Mesothelial cell of epicardium (in vitro differentiated cells): ENCODE measurements at regions not wholly inside any gene's neighbourhood (a gene's known extent, or its start where the extent isn't known, plus 50 kb on each side); places are given as distances from the start of the nearest gene placed in this dataset.

ENCODE experiments used
- DNase-seq, 2 experiments: peaks; one replicate each; pipeline ENCODE4 v3.0.0; 2021; ENCODE audit warnings: low spot score in 2 of 2; ENCODE audit not compliant: unreplicated experiment in 2 of 2
- H3K27ac Mint-ChIP-seq: 2 replicates; pipeline ENCODE4 v1.8.0; 2021; ENCODE audit warnings: mixed read lengths
- H3K27me3 Mint-ChIP-seq: 2 replicates; pipeline ENCODE4 v1.8.0; 2021; ENCODE audit warnings: low read depth, mixed read lengths
- H3K36me3 Mint-ChIP-seq: 2 replicates; pipeline ENCODE4 v1.8.0; 2021; ENCODE audit warnings: mixed read lengths
- H3K4me1 Mint-ChIP-seq: 2 replicates; pipeline ENCODE4 v1.8.0; 2021; ENCODE audit warnings: mixed read lengths
- H3K4me3 Mint-ChIP-seq: 2 replicates; pipeline ENCODE4 v1.8.0; 2021; ENCODE audit warnings: mild to moderate bottlenecking, moderate library complexity, mixed read lengths
- H3K9me3 Mint-ChIP-seq: 2 replicates; pipeline ENCODE4 v1.8.0; 2021; ENCODE audit warnings: mixed read lengths
- TF ChIP-seq, protein P1 (sequence below): fragments of 200-600 bp; sonication (generic); IDR thresholded peaks from one replicate; pipeline ENCODE4 v1.5.0; 2021; ENCODE audit warnings: antibody characterized with exemption; ENCODE audit not compliant: unreplicated experiment

DNA sequence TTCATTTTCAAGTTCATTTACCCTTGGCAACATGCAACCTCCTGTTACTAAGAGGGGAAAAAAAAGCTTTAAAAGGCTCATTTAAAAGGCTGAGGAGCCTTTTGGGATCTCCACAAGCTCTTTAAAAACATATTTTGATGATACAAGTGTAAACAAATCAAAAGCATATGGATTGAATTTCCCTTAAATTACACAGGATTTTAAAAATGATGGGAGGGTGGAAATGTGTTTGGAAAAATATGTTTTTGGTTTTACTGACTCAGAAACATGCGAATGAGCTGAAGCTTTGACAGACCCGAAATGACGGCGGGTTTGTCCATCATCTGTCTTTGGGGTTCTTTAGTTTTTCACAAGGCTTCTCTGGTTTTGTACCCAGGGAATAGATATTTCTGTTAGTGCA is 180.6 kb upstream of the CCDC68 start:
- no peaks in the 10 kb centered on the region for H3K4me1 Mint-ChIP-seq
- no peaks in the 10 kb centered on the region for H3K9me3 Mint-ChIP-seq
- H3K4me3 Mint-ChIP-seq: no peak overlapping the region
- no peak overlapping the region for H3K27ac Mint-ChIP-seq
- no peaks in the 10 kb centered on the region for H3K36me3 Mint-ChIP-seq
- no peak for DNase-seq
- peaks cover 3% of the 10 kb centered on the region for H3K27me3 Mint-ChIP-seq
- TF ChIP-seq, protein P1, sequence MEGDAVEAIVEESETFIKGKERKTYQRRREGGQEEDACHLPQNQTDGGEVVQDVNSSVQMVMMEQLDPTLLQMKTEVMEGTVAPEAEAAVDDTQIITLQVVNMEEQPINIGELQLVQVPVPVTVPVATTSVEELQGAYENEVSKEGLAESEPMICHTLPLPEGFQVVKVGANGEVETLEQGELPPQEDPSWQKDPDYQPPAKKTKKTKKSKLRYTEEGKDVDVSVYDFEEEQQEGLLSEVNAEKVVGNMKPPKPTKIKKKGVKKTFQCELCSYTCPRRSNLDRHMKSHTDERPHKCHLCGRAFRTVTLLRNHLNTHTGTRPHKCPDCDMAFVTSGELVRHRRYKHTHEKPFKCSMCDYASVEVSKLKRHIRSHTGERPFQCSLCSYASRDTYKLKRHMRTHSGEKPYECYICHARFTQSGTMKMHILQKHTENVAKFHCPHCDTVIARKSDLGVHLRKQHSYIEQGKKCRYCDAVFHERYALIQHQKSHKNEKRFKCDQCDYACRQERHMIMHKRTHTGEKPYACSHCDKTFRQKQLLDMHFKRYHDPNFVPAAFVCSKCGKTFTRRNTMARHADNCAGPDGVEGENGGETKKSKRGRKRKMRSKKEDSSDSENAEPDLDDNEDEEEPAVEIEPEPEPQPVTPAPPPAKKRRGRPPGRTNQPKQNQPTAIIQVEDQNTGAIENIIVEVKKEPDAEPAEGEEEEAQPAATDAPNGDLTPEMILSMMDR: no peak

DNA sequence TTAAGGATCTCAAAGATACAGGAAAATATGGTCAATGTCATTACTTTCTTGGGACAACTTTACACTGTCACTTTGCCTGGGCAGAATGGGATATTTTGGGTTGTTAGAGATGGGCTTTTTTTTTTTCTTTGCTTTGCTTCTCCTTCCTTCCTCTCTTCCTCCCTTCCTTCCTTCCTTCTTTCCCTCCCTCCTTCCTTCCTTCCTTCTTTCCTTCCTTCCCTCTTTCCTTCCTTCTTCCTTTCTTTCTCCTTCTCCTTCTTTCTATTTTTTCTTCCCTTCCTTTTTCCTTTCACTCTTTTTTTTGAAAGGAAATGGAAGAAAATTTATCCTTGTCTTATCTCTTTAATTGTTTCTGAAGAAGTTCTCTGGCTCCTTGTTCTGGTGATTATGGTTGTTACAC is 180.0 kb upstream of the CCDC68 start:
- Mint-ChIP-seq H3K9me3 (no peaks in the 10 kb centered on the region), H3K4me3 (no peak overlapping the region), H3K36me3 (no peaks in the 10 kb centered on the region), H3K27me3 (peaks cover 3% of the 10 kb centered on the region), H3K4me1 (no peaks in the 10 kb centered on the region), H3K27ac (no peak overlapping the region)
- DNase-seq: no peak
- TF ChIP-seq, protein P1: no peak

DNA sequence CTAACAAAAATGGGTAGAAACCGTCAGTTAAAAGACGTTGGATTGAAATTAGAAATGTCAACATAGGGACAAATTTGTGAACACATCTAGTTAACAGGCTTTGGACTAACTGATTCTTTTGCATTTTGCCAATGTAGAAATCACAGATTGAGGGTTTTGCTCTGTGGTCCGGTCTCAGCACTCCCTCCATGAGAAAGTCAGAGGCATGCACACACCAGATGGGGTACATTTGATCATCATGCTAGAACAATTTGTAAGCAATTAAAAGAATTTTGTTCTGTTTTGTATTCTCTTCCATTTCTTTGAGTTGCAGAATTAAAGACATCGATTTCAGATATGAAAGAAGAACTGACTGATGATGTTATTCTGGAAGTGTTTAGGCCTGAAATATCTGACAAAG is 179.1 kb upstream of the CCDC68 start:
- TF ChIP-seq, protein P1: no peak
- Mint-ChIP-seq H3K4me1 (no peaks in the 10 kb centered on the region), H3K4me3 (no peak overlapping the region), H3K36me3 (no peaks in the 10 kb centered on the region), H3K27me3 (peaks cover 3% of the 10 kb centered on the region), H3K27ac (no peak overlapping the region), H3K9me3 (no peaks in the 10 kb centered on the region)
- DNase-seq: no peak

DNA sequence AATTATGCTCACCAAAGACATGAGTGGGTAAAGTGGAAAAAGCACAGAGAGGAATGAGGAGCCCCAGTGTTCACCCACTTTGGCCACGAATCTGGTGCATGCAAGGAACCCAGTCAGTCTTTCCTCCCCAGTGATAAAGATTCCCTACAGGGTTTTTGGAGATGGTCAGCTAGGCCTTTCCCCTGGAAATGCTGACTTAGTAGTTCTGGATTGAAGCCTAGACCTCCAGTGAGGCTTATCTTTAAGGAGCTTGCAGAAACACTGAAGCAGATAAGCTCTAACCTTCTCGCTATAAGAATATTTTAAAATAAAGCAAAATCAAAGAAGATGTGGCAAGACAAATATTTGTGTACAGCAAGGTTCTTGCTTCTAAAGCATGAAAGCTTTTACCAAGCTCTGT is 178.3 kb upstream of the CCDC68 start:
- Mint-ChIP-seq H3K4me1 (no peaks in the 10 kb centered on the region), H3K27ac (no peak overlapping the region), H3K27me3 (peaks cover 3% of the 10 kb centered on the region), H3K9me3 (no peaks in the 10 kb centered on the region), H3K4me3 (no peak overlapping the region), H3K36me3 (no peaks in the 10 kb centered on the region)
- TF ChIP-seq, protein P1: no peak
- no peak for DNase-seq

DNA sequence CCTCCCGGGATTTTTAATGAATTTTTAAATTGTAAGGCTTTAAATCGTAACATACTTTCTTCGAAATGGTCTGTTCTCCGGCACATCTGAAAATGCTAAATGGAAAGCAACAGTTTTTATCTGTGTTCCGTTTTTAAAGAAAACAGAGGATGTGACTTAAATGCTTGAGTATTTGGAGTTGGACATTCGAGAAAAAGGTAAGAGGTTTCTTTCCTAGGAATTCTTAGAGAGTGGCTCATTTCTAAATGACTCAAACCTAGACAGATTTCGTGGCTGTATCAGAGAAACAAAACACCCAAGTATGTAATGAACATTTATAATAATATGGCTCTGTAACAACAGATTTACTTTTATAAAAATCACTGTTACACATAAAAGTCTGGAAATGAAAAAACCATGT is 177.6 kb upstream of the CCDC68 start:
- Mint-ChIP-seq H3K27ac (no peak overlapping the region), H3K4me1 (no peaks in the 10 kb centered on the region), H3K36me3 (no peaks in the 10 kb centered on the region), H3K4me3 (no peak overlapping the region), H3K9me3 (no peaks in the 10 kb centered on the region), H3K27me3 (peaks cover 3% of the 10 kb centered on the region)
- DNase-seq: no peak
- TF ChIP-seq, protein P1: no peak

DNA sequence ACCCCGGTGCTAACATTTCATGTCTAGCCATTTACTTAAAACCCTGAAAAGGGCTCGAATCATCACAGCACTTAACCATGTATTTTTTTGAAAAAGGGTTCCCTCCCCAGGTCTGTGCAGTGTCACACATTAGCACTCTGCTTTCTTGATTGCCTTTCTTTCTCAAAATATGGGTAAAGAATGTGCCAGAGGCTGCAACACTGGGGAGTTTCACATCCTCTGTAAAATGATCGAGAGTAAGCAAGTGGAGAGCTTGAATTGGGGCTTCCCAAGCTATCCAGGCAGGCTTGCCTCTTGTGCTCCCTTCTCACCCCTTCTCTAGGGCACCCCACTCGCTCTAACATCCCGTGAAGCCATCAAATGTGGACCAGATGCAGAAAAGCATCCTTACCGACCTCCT is 177.0 kb upstream of the CCDC68 start:
- H3K4me1 Mint-ChIP-seq: no peaks in the 10 kb centered on the region
- H3K36me3 Mint-ChIP-seq: no peaks in the 10 kb centered on the region
- peaks cover 3% of the 10 kb centered on the region for H3K27me3 Mint-ChIP-seq
- H3K4me3 Mint-ChIP-seq: no peak overlapping the region
- TF ChIP-seq, protein P1: no peak
- no peaks in the 10 kb centered on the region for H3K9me3 Mint-ChIP-seq
- no peak overlapping the region for H3K27ac Mint-ChIP-seq
- DNase-seq: no peak
